CD4-positive, alpha-beta T cell (primary cell): ENCODE measurements at regions not wholly inside any gene's neighbourhood (a gene's known extent, or its start where the extent isn't known, plus 50 kb on each side); places are given as distances from the start of the nearest gene placed in this dataset.
A peak's percentile ranks its signal among the peaks of the same experiment; 100 is the strongest.
"Not testable (repeated sequence)": the region's sequence is repeated elsewhere in the genome, so short reads cannot be mapped to it uniquely, and the experiment has no call there.

Experiments used
- ATAC-seq: fragments of 200-7000 bp; cut with Tn5 transposase; one replicate; pipeline ENCODE4 v1.10.0; 2022; ENCODE audit warnings: mild to moderate bottlenecking; ENCODE audit not compliant: poor library complexity
- CTCF ChIA-PET: fragments of 350-600 bp; sonication (Branson Sonifier 250); formaldehyde crosslinking; loops from one replicate; lab custom pipeline; 2021; ENCODE audit warnings: antibody characterized with exemption, inconsistent platforms; lab: Charles Lee
- POLR2A ChIA-PET: fragments of 350-600 bp; sonication (Branson Sonifier 250); formaldehyde crosslinking; loops from one replicate; lab custom pipeline; 2021; ENCODE audit warnings: antibody characterized with exemption, inconsistent platforms; lab: Charles Lee
- DNase-seq, 14 experiments: peaks; one replicate each; pipeline ENCODE4 v3.0.0-alpha.2; 2013 to 2020; ENCODE audit warnings: mixed read lengths in 2 of 14
- H3K27ac ChIP-seq, 2 donors: one replicate each; pipeline versions ENCODE4 v1.5.1 to v1.7.0; 2013; ENCODE audit warnings: low read length in 2 of 2, low read depth in 1 of 2, mild to moderate bottlenecking in 1 of 2
- H3K27me3 ChIP-seq, 2 experiments: 1 replicate in 1 of 2; 2 replicates in 1 of 2; pipeline versions ENCODE4 v1.6.1 to v1.7.0; 2013; ENCODE audit warnings: low read length in 2 of 2, control low read depth in 1 of 2, mild to moderate bottlenecking in 1 of 2, moderate library complexity in 1 of 2; ENCODE audit not compliant: insufficient read depth in 2 of 2, control insufficient read depth in 1 of 2
- H3K36me3 ChIP-seq: one replicate; pipeline ENCODE4 v1.6.1; 2013; ENCODE audit warnings: low read length, control low read depth; ENCODE audit not compliant: insufficient read depth
- H3K4me1 ChIP-seq: one replicate; pipeline ENCODE4 v1.6.1; 2013; ENCODE audit warnings: low read length, control low read depth; ENCODE audit not compliant: insufficient read depth
- H3K4me3 ChIP-seq: one replicate; pipeline ENCODE4 v1.5.1; 2013; ENCODE audit warnings: mild to moderate bottlenecking, low read length, moderate library complexity
- H3K9me3 ChIP-seq, 2 experiments: 1 replicate in 1 of 2; 2 replicates in 1 of 2; pipeline versions ENCODE4 v1.6.1 to v1.7.0; 2013; ENCODE audit warnings: low read length in 2 of 2, mild to moderate bottlenecking in 2 of 2, control low read depth in 1 of 2, moderate library complexity in 1 of 2; ENCODE audit not compliant: control insufficient read depth in 1 of 2, insufficient read depth in 1 of 2
- H3K27ac Mint-ChIP-seq: one replicate; pipeline ENCODE4 v1.8.0; 2020; ENCODE audit warnings: mixed read lengths
- H3K27me3 Mint-ChIP-seq: one replicate; pipeline ENCODE4 v1.8.0; 2021; ENCODE audit warnings: mixed read lengths
- H3K36me3 Mint-ChIP-seq: one replicate; pipeline ENCODE4 v1.8.0; 2021; ENCODE audit warnings: low read depth, mixed read lengths
- H3K4me1 Mint-ChIP-seq: one replicate; pipeline ENCODE4 v1.8.0; 2021; ENCODE audit warnings: low read depth, mixed read lengths
- H3K4me3 Mint-ChIP-seq: one replicate; pipeline ENCODE4 v1.8.0; 2020; ENCODE audit warnings: mild to moderate bottlenecking, mixed read lengths
- H3K9me3 Mint-ChIP-seq: one replicate; pipeline ENCODE4 v1.8.0; 2020; ENCODE audit warnings: mixed read lengths
- intact Hi-C, 2 experiments: fragments of 100-400 bp; cut with DNase I in 1 of 2; cut with micrococcal nuclease in 1 of 2; formaldehyde crosslinking; loops; one replicate each; pipeline versions ENCODE4 v1.15.1 to v1.9.0; 2023 to 2025; cut with DNase I, micrococcal nuclease
- TF ChIP-seq, protein P1 (sequence below): fragments of 200-600 bp; IDR thresholded peaks from one replicate; pipeline ENCODE4 v1.8.0; 2022; ENCODE audit warnings: antibody characterized with exemption, mild to moderate bottlenecking

DNA sequence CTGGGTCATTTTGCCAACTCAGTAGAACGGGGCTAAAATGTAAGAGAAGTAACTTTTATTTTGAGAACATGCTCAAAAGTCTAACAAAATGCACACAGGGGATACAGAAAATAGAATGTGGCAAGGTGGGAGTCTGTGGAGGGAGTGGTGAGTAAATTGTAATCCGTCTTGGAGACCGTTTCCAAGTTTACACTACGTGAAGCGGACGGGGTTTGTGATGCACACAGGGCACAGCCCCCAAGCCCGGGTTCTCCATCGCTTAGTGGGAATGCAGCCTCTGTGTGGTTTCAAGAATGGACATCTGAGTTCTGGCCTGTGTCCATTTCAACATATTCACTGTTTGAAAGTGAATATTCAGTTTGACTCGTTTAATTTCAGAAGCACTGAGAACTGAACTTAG is 65.0 kb upstream of the TMEM18 start:
- intact Hi-C loops: no loop called here
- peaks cover 8 to 31% of the 10 kb centered on the region in 2 experiments for H3K27me3 ChIP-seq
- DNase-seq (no peak), ATAC-seq (no peak)
- ChIA-PET POLR2A (no interaction called here), CTCF (no interaction called here)
- H3K9me3 ChIP-seq: no peaks in the 10 kb centered on the region
- H3K4me1 Mint-ChIP-seq: peaks cover 7% of the 10 kb centered on the region
- H3K4me3 Mint-ChIP-seq: no peak overlapping the region
- H3K27ac Mint-ChIP-seq: no peak overlapping the region
- no peaks in the 10 kb centered on the region for H3K9me3 Mint-ChIP-seq
- no peak overlapping the region for H3K4me3 ChIP-seq
- no peaks in the 10 kb centered on the region for H3K36me3 ChIP-seq
- H3K27me3 Mint-ChIP-seq: peaks cover 29% of the 10 kb centered on the region
- H3K36me3 Mint-ChIP-seq: no peaks in the 10 kb centered on the region
- H3K4me1 ChIP-seq: peaks cover 14% of the 10 kb centered on the region
- H3K27ac ChIP-seq: no peak overlapping the region
- TF ChIP-seq, protein P1, sequence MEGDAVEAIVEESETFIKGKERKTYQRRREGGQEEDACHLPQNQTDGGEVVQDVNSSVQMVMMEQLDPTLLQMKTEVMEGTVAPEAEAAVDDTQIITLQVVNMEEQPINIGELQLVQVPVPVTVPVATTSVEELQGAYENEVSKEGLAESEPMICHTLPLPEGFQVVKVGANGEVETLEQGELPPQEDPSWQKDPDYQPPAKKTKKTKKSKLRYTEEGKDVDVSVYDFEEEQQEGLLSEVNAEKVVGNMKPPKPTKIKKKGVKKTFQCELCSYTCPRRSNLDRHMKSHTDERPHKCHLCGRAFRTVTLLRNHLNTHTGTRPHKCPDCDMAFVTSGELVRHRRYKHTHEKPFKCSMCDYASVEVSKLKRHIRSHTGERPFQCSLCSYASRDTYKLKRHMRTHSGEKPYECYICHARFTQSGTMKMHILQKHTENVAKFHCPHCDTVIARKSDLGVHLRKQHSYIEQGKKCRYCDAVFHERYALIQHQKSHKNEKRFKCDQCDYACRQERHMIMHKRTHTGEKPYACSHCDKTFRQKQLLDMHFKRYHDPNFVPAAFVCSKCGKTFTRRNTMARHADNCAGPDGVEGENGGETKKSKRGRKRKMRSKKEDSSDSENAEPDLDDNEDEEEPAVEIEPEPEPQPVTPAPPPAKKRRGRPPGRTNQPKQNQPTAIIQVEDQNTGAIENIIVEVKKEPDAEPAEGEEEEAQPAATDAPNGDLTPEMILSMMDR: no peak

DNA sequence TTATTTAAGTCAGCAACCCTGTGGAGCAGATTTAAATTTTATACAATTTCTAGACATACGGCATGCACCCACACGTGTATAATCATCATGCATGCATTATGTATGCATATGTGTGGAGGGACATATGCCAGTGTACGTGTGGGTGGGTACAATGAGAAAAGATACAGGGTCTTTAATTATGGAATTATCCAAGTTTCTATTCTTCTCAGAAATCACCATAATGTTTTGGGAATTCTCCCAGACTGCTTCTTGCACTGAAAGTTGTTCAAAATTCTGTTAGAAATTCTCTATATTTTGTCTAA is 63.9 kb upstream of the TMEM18 start:
- Histone ChIP-seq H3K36me3 (no peaks in the 10 kb centered on the region), H3K9me3 (no peaks in the 10 kb centered on the region), H3K4me3 (no peak overlapping the region), H3K27ac (no peak overlapping the region), H3K4me1 (peaks cover 14% of the 10 kb centered on the region), H3K27me3 (peaks cover 8 to 35% of the 10 kb centered on the region in 2 experiments)
- ATAC-seq: no peak
- intact Hi-C loops: no loop called here
- Mint-ChIP-seq H3K27me3 (peaks cover 29% of the 10 kb centered on the region), H3K36me3 (no peaks in the 10 kb centered on the region), H3K4me3 (peak overlapping the region; percentile 86), H3K9me3 (no peaks in the 10 kb centered on the region), H3K27ac (no peak overlapping the region), H3K4me1 (peaks cover 7% of the 10 kb centered on the region)
- ChIA-PET POLR2A (no interaction called here), CTCF (no interaction called here)
- TF ChIP-seq, protein P1: no peak
- DNase-seq: no peak

DNA sequence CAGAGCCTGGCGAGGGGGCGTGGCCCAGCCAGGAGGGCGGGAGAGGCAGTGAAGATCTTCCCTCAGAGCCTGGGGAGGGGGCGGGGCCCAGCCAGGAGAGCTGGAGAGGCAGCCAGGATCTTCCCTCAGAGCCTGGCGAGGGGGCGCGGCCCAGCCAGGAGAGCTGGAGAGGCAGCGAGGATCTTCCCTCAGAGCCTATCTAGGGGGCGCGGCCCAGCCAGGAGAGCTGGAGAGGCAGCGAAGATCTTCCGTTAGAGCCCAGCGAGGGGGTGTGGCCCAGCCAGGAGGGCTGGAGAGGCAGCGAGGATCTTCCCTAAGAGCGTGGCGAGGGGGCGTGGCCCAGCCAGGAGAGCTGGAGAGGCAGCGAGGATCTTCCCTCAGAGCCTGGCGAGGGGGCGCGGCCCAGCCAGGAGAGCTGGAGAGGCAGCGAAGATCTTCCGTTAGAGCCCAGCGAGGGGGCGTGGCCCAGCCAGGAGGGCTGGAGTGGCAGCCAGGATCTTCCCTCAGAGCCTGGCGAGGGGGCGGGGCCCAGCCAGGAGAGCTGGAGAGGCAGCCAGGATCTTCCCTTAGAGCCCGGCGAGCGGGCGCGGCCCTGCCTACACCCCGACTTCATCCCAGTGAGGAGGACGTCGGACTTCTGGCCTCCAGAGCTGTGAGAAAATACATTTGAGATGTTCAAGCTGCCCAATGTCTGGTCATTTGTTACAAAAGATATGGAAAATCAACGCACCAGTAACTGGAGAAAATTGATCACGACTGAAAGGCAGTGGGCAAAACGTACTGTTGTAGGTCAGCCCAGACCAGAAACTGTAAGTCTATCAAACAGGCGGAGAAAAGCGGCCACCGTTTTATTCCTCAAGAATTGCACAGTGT is 63.4 kb upstream of the TMEM18 start:
- H3K9me3 ChIP-seq, CTCF ChIA-PET, intact Hi-C loops, H3K27ac Mint-ChIP-seq, H3K36me3 ChIP-seq, ATAC-seq, H3K4me1 Mint-ChIP-seq, H3K36me3 Mint-ChIP-seq, H3K27ac ChIP-seq, POLR2A ChIA-PET, H3K9me3 Mint-ChIP-seq: not testable (repeated sequence)
- peaks cover 14% of the 10 kb centered on the region for H3K4me1 ChIP-seq
- DNase-seq: peak in 8 of 14 experiments; percentile 7 to 75 (median 24)
- Mint-ChIP-seq H3K4me3 (peak overlapping the region; percentile 86), H3K27me3 (peaks cover 29% of the 10 kb centered on the region)
- peak overlapping the region; percentile 57 for H3K4me3 ChIP-seq
- peaks cover 12 to 35% of the 10 kb centered on the region in 2 experiments for H3K27me3 ChIP-seq

DNA sequence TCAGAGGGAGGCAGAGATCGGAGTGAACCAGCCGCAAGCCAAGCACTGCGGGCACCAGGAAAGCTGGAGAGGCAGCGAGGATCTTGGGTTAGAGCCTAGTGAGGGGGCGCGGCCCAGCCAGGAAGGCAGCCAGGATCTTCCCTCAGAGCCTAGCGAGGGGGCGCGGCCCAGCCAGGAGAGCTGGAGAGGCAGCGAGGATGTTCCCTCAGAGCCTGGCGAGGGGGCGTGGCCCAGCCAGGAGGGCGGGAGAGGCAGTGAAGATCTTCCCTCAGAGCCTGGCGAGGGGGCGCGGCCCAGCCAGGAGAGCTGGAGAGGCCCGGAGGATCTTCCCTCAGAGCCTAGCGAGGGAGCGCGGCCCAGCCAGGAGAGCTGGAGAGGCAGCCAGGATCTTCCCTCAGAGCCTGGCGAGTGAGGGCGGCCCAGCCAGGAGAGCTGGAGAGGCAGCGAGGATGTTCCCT is 62.7 kb upstream of the TMEM18 start:
- H3K9me3 ChIP-seq, H3K4me1 Mint-ChIP-seq, ATAC-seq, POLR2A ChIA-PET, H3K27ac ChIP-seq, CTCF ChIA-PET, H3K36me3 ChIP-seq, H3K27ac Mint-ChIP-seq, H3K9me3 Mint-ChIP-seq, H3K36me3 Mint-ChIP-seq, intact Hi-C loops: not testable (repeated sequence)
- peaks cover 14% of the 10 kb centered on the region for H3K4me1 ChIP-seq
- H3K4me3 ChIP-seq: peak overlapping the region; percentile 57
- Mint-ChIP-seq H3K4me3 (peak overlapping the region; percentile 89), H3K27me3 (peaks cover 29% of the 10 kb centered on the region)
- peak in 2 of 14 experiments; percentile 58 to 66 for DNase-seq
- H3K27me3 ChIP-seq: peaks cover 15 to 35% of the 10 kb centered on the region in 2 experiments
